Inferior parietal cortex (tissue), 1 donor: ENCODE measurements at regions not wholly inside any gene's neighbourhood (a gene's known extent, or its start where the extent isn't known, plus 50 kb on each side); places are given as distances from the start of the nearest gene placed in this dataset.
"Not testable (repeated sequence)": the region's sequence is repeated elsewhere in the genome, so short reads cannot be mapped to it uniquely, and the experiment has no call there.

Experiments
- DNase-seq: peaks from one replicate; pipeline ENCODE4 v3.0.0-alpha.2; 2016; ENCODE audit errors: extremely low spot score

- DNase-seq: no peak
Observed at GRCh38 chrX:8025705-8026104, 98.5 kb upstream of the PNPLA4 start.

GRCh38 chrX:8018934-8019333 lies 91.7 kb upstream of the PNPLA4 start:
- DNase-seq: no peak

- no peak for DNase-seq
Observed at GRCh38 chrX:8010105-8010504, 82.9 kb upstream of the PNPLA4 start.

GRCh38 chrX:8005678-8006347 lies 78.6 kb upstream of the PNPLA4 start:
- no peak for DNase-seq

GRCh38 chrX:8003147-8003883 lies 76.1 kb upstream of the PNPLA4 start:
- DNase-seq: no peak

- DNase-seq: no peak
Observed at GRCh38 chrX:7996851-7997250, 69.6 kb upstream of the PNPLA4 start.

GRCh38 chrX:7996414-7996813 lies 69.2 kb upstream of the PNPLA4 start:
- DNase-seq: peak; percentile 47

- DNase-seq: no peak
Observed at GRCh38 chrX:7993873-7994272, 66.7 kb upstream of the PNPLA4 start.

GRCh38 chrX:7988013-7988759 lies 61.0 kb upstream of the PNPLA4 start:
- not testable (repeated sequence) for DNase-seq

GRCh38 chrX:7987160-7988012 lies 60.2 kb upstream of the PNPLA4 start:
- peak; percentile 8 for DNase-seq

- not testable (repeated sequence) for DNase-seq
Observed at GRCh38 chrX:7986738-7987137, 59.5 kb upstream of the PNPLA4 start.

GRCh38 chrX:7985568-7985967 lies 58.4 kb upstream of the PNPLA4 start:
- DNase-seq: no peak

GRCh38 chrX:7983581-7983980 lies 56.4 kb upstream of the PNPLA4 start:
- DNase-seq: no peak
